CD14-positive monocyte (primary cell): ENCODE measurements at regions not wholly inside any gene's neighbourhood (a gene's known extent, or its start where the extent isn't known, plus 50 kb on each side); places are given as distances from the start of the nearest gene placed in this dataset.

ENCODE experiments used
- DNase-seq, 3 donors: peaks; one replicate each; pipeline ENCODE4 v3.0.0-alpha.2; 2011 to 2022
- H2AFZ ChIP-seq: 2 replicates; pipeline ENCODE4 v1.6.0; 2012; ENCODE audit warnings: mild to moderate bottlenecking, low read depth, low read length, inconsistent platforms; ENCODE audit not compliant: insufficient read depth, poor library complexity, severe bottlenecking
- H3K27ac ChIP-seq, 2 donors: 1 replicate in 1 of 2; 2 replicates in 1 of 2; pipeline ENCODE4 v1.5.1; 2012 to 2013; ENCODE audit warnings: low read length in 2 of 2, control low read depth in 1 of 2, inconsistent platforms in 1 of 2, low read depth in 1 of 2, mild to moderate bottlenecking in 1 of 2
- H3K27me3 ChIP-seq, 2 donors: one replicate each; pipeline versions ENCODE4 v1.6.0 to v1.6.1; 2011 to 2013; ENCODE audit warnings: low read length in 2 of 2; ENCODE audit not compliant: control insufficient read depth in 2 of 2, insufficient read depth in 2 of 2
- H3K36me3 ChIP-seq, 2 donors: replicated peaks in 1 of 2; 1 replicate in 1 of 2; 2 replicates in 1 of 2; pipeline versions ENCODE4 v1.5.1 to v1.6.1; 2012 to 2013; ENCODE audit warnings: low read length in 2 of 2, control low read depth in 1 of 2, inconsistent platforms in 1 of 2, mild to moderate bottlenecking in 1 of 2; ENCODE audit not compliant: insufficient read depth in 2 of 2, control insufficient read depth in 1 of 2
- H3K4me1 ChIP-seq, 2 donors: 1 replicate in 1 of 2; 2 replicates in 1 of 2; pipeline versions ENCODE4 v1.5.1 to v1.6.1; 2012 to 2013; ENCODE audit warnings: low read length in 2 of 2, control low read depth in 1 of 2, inconsistent platforms in 1 of 2, mild to moderate bottlenecking in 1 of 2, moderate library complexity in 1 of 2; ENCODE audit not compliant: insufficient read depth in 2 of 2, control insufficient read depth in 1 of 2
- H3K4me2 ChIP-seq: replicated peaks from 2 replicates; pipeline ENCODE3; 2012; ENCODE audit warnings: low read length, moderate library complexity, mild to moderate bottlenecking; ENCODE audit not compliant: poor library complexity, severe bottlenecking; ENCODE audit errors: extremely low read depth
- H3K4me3 ChIP-seq, 3 experiments: fragments of 200-600 bp in 1 of 3; sonication (generic) in 1 of 3; replicated peaks in 1 of 3; 1 replicate in 2 of 3; 2 replicates in 1 of 3; pipeline ENCODE4 v1.5.1; 2011 to 2013; ENCODE audit warnings: low read length in 3 of 3, mild to moderate bottlenecking in 3 of 3, control low read depth in 2 of 3, low read depth in 2 of 3, inconsistent platforms in 1 of 3, moderate library complexity in 1 of 3
- H3K79me2 ChIP-seq: 2 replicates; pipeline ENCODE4 v1.6.0; 2012; ENCODE audit warnings: mild to moderate bottlenecking, control low read depth, inconsistent platforms, low read length, moderate library complexity; ENCODE audit not compliant: insufficient read depth
- H3K9ac ChIP-seq: 2 replicates; pipeline ENCODE4 v1.6.0; 2017; ENCODE audit warnings: low read length, mild to moderate bottlenecking; ENCODE audit not compliant: insufficient read depth, poor library complexity, severe bottlenecking
- H3K9me3 ChIP-seq, 2 donors: replicated peaks in 1 of 2; 1 replicate in 1 of 2; 2 replicates in 1 of 2; pipeline versions ENCODE4 v1.5.1 to v1.6.1; 2012 to 2013; ENCODE audit warnings: low read length in 2 of 2, control low read depth in 1 of 2; ENCODE audit not compliant: control insufficient read depth in 1 of 2, insufficient read depth in 1 of 2
- H4K20me1 ChIP-seq: 2 replicates; pipeline ENCODE4 v1.6.0; 2012; ENCODE audit warnings: mild to moderate bottlenecking, low read length, control low read depth, moderate library complexity; ENCODE audit not compliant: insufficient read depth
- H3K27ac Mint-ChIP-seq, 7 donors: one replicate each; pipeline ENCODE4 v1.8.0; 2020; ENCODE audit warnings: mild to moderate bottlenecking in 7 of 7, mixed read lengths in 7 of 7, moderate library complexity in 6 of 7, inconsistent platforms in 2 of 7
- H3K27me3 Mint-ChIP-seq, 3 donors: one replicate each; pipeline ENCODE4 v1.8.0; 2021 to 2022; ENCODE audit warnings: low read depth in 3 of 3, mild to moderate bottlenecking in 3 of 3, mixed read lengths in 3 of 3, moderate library complexity in 3 of 3, inconsistent platforms in 1 of 3
- H3K36me3 Mint-ChIP-seq, 2 donors: one replicate each; pipeline ENCODE4 v1.8.0; 2020; ENCODE audit warnings: mixed read lengths in 2 of 2, inconsistent platforms in 1 of 2, mild to moderate bottlenecking in 1 of 2
- H3K4me1 Mint-ChIP-seq: one replicate; pipeline ENCODE4 v1.8.0; 2020; ENCODE audit warnings: mild to moderate bottlenecking, mixed read lengths
- H3K4me3 Mint-ChIP-seq, 2 donors: one replicate each; pipeline ENCODE4 v1.8.0; 2020; ENCODE audit warnings: mild to moderate bottlenecking in 2 of 2, mixed read lengths in 2 of 2, moderate library complexity in 1 of 2
- H3K9me3 Mint-ChIP-seq, 7 donors: one replicate each; pipeline ENCODE4 v1.8.0; 2020 to 2022; ENCODE audit warnings: mixed read lengths in 7 of 7, mild to moderate bottlenecking in 6 of 7, moderate library complexity in 6 of 7, inconsistent platforms in 2 of 7
- WGBS: methylation state at CpG from one replicate; pipeline ENCODE4 v1.1.5; 2013; ENCODE audit warnings: missing lambda C conversion rate; ENCODE audit not compliant: insufficient coverage; 5-methylcytosine and 5-hydroxymethylcytosine counted together
- intact Hi-C, 2 donors: fragments of 100-400 bp; cut with micrococcal nuclease; formaldehyde crosslinking; loops; one replicate each; pipeline versions ENCODE4 v1.15.0 to v1.15.1; 2023
- TF ChIP-seq, protein P1 (sequence below): fragments of 200-600 bp; IDR thresholded peaks from one replicate; pipeline ENCODE4 v1.8.0; 2022; ENCODE audit warnings: antibody characterized with exemption, mild to moderate bottlenecking

DNA sequence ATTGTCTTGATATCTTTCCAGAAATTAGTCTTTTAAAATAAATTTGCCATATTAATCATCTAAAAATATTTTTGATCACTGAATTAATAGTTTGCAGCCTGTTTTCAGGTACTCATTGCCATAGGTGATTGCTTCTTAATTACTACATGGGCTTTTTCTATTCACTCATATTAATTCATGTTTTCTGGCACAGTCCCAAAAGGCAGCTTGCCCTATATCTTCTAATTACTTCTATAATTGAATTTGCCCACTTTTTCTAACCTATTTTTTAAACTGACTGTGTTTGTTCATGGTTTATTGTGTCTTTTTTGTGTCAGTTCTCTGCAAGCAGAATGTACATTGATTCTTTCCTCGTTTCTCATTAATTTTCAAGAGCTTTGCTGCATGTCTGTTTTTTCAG is 85.7 kb upstream of the SOX2 start:
- Mint-ChIP-seq H3K9me3 (no peaks in the 10 kb centered on the region), H3K27me3 (no peaks in the 10 kb centered on the region), H3K4me3 (no peak overlapping the region), H3K36me3 (no peaks in the 10 kb centered on the region), H3K4me1 (peaks cover 2% of the 10 kb centered on the region), H3K27ac (no peak overlapping the region)
- Histone ChIP-seq H3K36me3 (no peaks in the 10 kb centered on the region), H3K9ac (no peak overlapping the region), H3K27me3 (no peaks in the 10 kb centered on the region), H3K4me2 (no peak overlapping the region), H3K9me3 (no peaks in the 10 kb centered on the region), H3K4me1 (no peaks in the 10 kb centered on the region), H3K27ac (no peak overlapping the region), H3K79me2 (no peaks in the 10 kb centered on the region), H4K20me1 (no peaks in the 10 kb centered on the region), H2AFZ (no peak overlapping the region), H3K4me3 (no peak overlapping the region)
- no CpG with 5 or more reads among the region's 1 CpG for WGBS
- TF ChIP-seq, protein P1, sequence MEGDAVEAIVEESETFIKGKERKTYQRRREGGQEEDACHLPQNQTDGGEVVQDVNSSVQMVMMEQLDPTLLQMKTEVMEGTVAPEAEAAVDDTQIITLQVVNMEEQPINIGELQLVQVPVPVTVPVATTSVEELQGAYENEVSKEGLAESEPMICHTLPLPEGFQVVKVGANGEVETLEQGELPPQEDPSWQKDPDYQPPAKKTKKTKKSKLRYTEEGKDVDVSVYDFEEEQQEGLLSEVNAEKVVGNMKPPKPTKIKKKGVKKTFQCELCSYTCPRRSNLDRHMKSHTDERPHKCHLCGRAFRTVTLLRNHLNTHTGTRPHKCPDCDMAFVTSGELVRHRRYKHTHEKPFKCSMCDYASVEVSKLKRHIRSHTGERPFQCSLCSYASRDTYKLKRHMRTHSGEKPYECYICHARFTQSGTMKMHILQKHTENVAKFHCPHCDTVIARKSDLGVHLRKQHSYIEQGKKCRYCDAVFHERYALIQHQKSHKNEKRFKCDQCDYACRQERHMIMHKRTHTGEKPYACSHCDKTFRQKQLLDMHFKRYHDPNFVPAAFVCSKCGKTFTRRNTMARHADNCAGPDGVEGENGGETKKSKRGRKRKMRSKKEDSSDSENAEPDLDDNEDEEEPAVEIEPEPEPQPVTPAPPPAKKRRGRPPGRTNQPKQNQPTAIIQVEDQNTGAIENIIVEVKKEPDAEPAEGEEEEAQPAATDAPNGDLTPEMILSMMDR, result no peak
- no peak for DNase-seq
- intact Hi-C loops, result no loop called here

DNA sequence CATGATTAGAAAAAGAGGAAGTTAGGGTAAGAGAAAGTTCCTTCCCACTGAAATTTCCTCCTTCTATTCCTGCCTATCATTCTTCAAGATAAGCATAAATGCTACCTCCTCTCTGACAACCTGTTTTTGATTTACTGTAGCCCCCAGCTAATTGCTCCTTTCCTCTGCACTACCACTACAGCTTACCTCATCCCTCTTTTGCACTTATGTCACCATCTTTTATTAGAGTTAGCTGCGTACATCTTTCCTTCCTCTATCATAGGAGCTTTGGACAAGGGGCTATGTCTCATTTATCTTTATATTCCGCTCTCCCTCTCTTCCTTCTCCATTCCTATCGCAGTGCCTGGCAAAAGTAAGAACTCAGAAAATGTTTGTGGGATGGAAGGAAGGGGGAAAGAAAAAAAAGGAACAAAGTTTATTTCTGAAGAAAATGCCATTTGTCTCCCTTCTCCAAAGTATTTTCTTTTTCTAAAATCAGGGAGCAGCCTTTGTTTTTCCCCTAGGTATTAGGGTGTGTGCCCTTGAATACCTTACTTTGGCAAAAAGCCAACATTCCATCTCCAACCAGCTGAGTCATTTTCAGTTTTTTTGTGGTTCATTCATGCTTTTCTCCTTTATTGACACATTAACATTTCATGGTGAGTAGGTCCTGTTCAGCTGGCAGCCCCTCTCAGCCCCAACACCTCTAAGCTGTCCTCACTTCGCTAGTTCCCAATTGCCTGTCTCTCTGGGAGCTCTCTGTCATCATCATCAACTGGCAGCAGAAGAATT is 87.6 kb upstream of the SOX2 start:
- no peaks in the 10 kb centered on the region for H3K36me3 ChIP-seq
- no peak overlapping the region for H3K4me2 ChIP-seq
- DNase-seq, result no peak
- intact Hi-C loops, result no loop called here
- no peaks in the 10 kb centered on the region for H3K79me2 ChIP-seq
- no peaks in the 10 kb centered on the region for H3K9me3 ChIP-seq
- H3K9me3 Mint-ChIP-seq, result no peaks in the 10 kb centered on the region
- H2AFZ ChIP-seq, result no peak overlapping the region
- H4K20me1 ChIP-seq, result no peaks in the 10 kb centered on the region
- no peaks in the 10 kb centered on the region for H3K27me3 ChIP-seq
- H3K27ac ChIP-seq, result no peak overlapping the region
- H3K4me1 ChIP-seq, result no peaks in the 10 kb centered on the region
- TF ChIP-seq, protein P1, result no peak
- WGBS, result 0% methylated on average over 1 of the region's 4 CpGs
- no peak overlapping the region for H3K4me3 ChIP-seq
- H3K27me3 Mint-ChIP-seq, result no peaks in the 10 kb centered on the region
- H3K36me3 Mint-ChIP-seq, result no peaks in the 10 kb centered on the region
- H3K4me1 Mint-ChIP-seq, result peaks cover 2% of the 10 kb centered on the region
- H3K27ac Mint-ChIP-seq, result no peak overlapping the region
- no peak overlapping the region for H3K4me3 Mint-ChIP-seq
- no peak overlapping the region for H3K9ac ChIP-seq
